NCI-H526 (cell line): ENCODE measurements at regions not wholly inside any gene's neighbourhood (a gene's known extent, or its start where the extent isn't known, plus 50 kb on each side); places are given as distances from the start of the nearest gene placed in this dataset.
"Not testable (repeated sequence)": the region's sequence is repeated elsewhere in the genome, so short reads cannot be mapped to it uniquely, and the experiment has no call there.

Experiments used
- DNase-seq, 2 experiments: peaks; one replicate each; lab custom pipeline; 2025; lab: John Stamatoyannopoulos, UW

GRCh38 chr10:29828440-29828894 lies 193.7 kb upstream of the SVIL start:
- DNase-seq, result no peak

GRCh38 chr10:29827512-29827911 lies 192.7 kb upstream of the SVIL start:
- DNase-seq, result no peak

- DNase-seq, result no peak
Measured at GRCh38 chr10:29826801-29827450, 192.2 kb upstream of the SVIL start.

- no peak for DNase-seq
Measured at GRCh38 chr10:29826221-29826620, 191.4 kb upstream of the SVIL start.

GRCh38 chr10:29823553-29824080 lies 188.8 kb upstream of the SVIL start:
- DNase-seq, result no peak

GRCh38 chr10:29820890-29821461 lies 186.2 kb upstream of the SVIL start:
- DNase-seq, result no peak

- no peak for DNase-seq
Measured at GRCh38 chr10:29816801-29817558, 182.2 kb upstream of the SVIL start.

GRCh38 chr10:29815572-29815971 lies 180.8 kb upstream of the SVIL start:
- no peak for DNase-seq

GRCh38 chr10:29811751-29812427 lies 177.1 kb upstream of the SVIL start:
- DNase-seq, result no peak

GRCh38 chr10:29810816-29811215 lies 176.0 kb upstream of the SVIL start:
- DNase-seq, result no peak

GRCh38 chr10:29810231-29810630 lies 175.5 kb upstream of the SVIL start:
- DNase-seq, result not testable (repeated sequence)

- no peak for DNase-seq
Measured at GRCh38 chr10:29809383-29809782, 174.6 kb upstream of the SVIL start.

GRCh38 chr10:29807163-29807806 lies 172.5 kb upstream of the SVIL start:
- DNase-seq, result no peak

- no peak for DNase-seq
Measured at GRCh38 chr10:29806350-29806788, 171.6 kb upstream of the SVIL start.

GRCh38 chr10:29805134-29805723 lies 170.5 kb upstream of the SVIL start:
- no peak for DNase-seq

- no peak for DNase-seq
Measured at GRCh38 chr10:29804025-29804852, 169.5 kb upstream of the SVIL start.

GRCh38 chr10:29802171-29802570 lies 167.4 kb upstream of the SVIL start:
- DNase-seq, result no peak

- DNase-seq, result no peak
Measured at GRCh38 chr10:29798921-29799690, 164.3 kb upstream of the SVIL start.

- DNase-seq, result no peak
Measured at GRCh38 chr10:29797616-29798015, 162.8 kb upstream of the SVIL start.

GRCh38 chr10:29795850-29796249 lies 161.1 kb upstream of the SVIL start:
- DNase-seq, result no peak
